Stimulated activated CD4-positive, alpha-beta T cell treated with anti-CD3 and anti-CD28 coated beads, Interleukin-1b, Interleukin-23, amount 100 ng/mL, for 48 hours (primary cell): ENCODE measurements at regions not wholly inside any gene's neighbourhood (a gene's known extent, or its start where the extent isn't known, plus 50 kb on each side); places are given as distances from the start of the nearest gene placed in this dataset.

Source experiments
- DNase-seq: peaks from one replicate; pipeline ENCODE4 v3.0.0-alpha.2; 2020

GRCh38 chr3:28907616-28908015, 373.3 kb upstream of the RBMS3 start:
- DNase-seq: no peak

- DNase-seq: no peak
Observed at GRCh38 chr3:28912120-28912885, 368.6 kb upstream of the RBMS3 start.

GRCh38 chr3:28915741-28916500, 364.9 kb upstream of the RBMS3 start:
- DNase-seq: no peak

GRCh38 chr3:28916713-28917499, 364.0 kb upstream of the RBMS3 start:
- DNase-seq: no peak

GRCh38 chr3:28917895-28918475, 362.9 kb upstream of the RBMS3 start:
- DNase-seq: no peak

- DNase-seq: no peak
Observed at GRCh38 chr3:28922376-28922775, 358.5 kb upstream of the RBMS3 start.

GRCh38 chr3:28923994-28924393, 356.9 kb upstream of the RBMS3 start:
- DNase-seq: no peak

GRCh38 chr3:28924744-28925360, 356.0 kb upstream of the RBMS3 start:
- DNase-seq: no peak

- no peak for DNase-seq
Observed at GRCh38 chr3:28933337-28933736, 347.5 kb upstream of the RBMS3 start.

GRCh38 chr3:28934126-28934813, 346.6 kb upstream of the RBMS3 start:
- DNase-seq: no peak

- DNase-seq: no peak
Observed at GRCh38 chr3:28935146-28935545, 345.7 kb upstream of the RBMS3 start.

- DNase-seq: no peak
Observed at GRCh38 chr3:28936154-28936553, 344.7 kb upstream of the RBMS3 start.

GRCh38 chr3:28940530-28940929, 340.3 kb upstream of the RBMS3 start:
- no peak for DNase-seq

GRCh38 chr3:28940994-28941393, 339.9 kb upstream of the RBMS3 start:
- no peak for DNase-seq

GRCh38 chr3:28947061-28947460, 333.8 kb upstream of the RBMS3 start:
- no peak for DNase-seq

GRCh38 chr3:28947751-28948150, 333.1 kb upstream of the RBMS3 start:
- no peak for DNase-seq

GRCh38 chr3:28948685-28949084, 332.2 kb upstream of the RBMS3 start:
- no peak for DNase-seq

- no peak for DNase-seq
Observed at GRCh38 chr3:28949580-28949979, 331.3 kb upstream of the RBMS3 start.

- no peak for DNase-seq
Observed at GRCh38 chr3:28950614-28951013, 330.3 kb upstream of the RBMS3 start.

GRCh38 chr3:28951772-28952556, 328.9 kb upstream of the RBMS3 start:
- DNase-seq: no peak

- DNase-seq: no peak
Observed at GRCh38 chr3:28958656-28959055, 322.2 kb upstream of the RBMS3 start.
